SU-DHL-6 (cell line): ENCODE measurements at regions not wholly inside any gene's neighbourhood (a gene's known extent, or its start where the extent isn't known, plus 50 kb on each side); places are given as distances from the start of the nearest gene placed in this dataset.

Source experiments
- H2AFZ ChIP-seq: fragments of 200-600 bp; sonication (generic); 2 replicates; pipeline ENCODE4 v1.6.1; 2014; ENCODE audit warnings: low read depth, mild to moderate bottlenecking, moderate library complexity, mixed read lengths, antibody characterized with exemption, low read length; ENCODE audit not compliant: severe bottlenecking
- H3F3A ChIP-seq: fragments of 200-600 bp; shearing (Covaris generic); 2 replicates; pipeline ENCODE4 v1.6.0; 2016; ENCODE audit warnings: antibody characterized with exemption, mild to moderate bottlenecking; ENCODE audit not compliant: insufficient read depth
- H3K27ac ChIP-seq: fragments of 200-600 bp; sonication (generic); 2 replicates; pipeline ENCODE4 v1.5.1; 2016; ENCODE audit warnings: low read depth, mild to moderate bottlenecking, low read length, moderate library complexity, mixed read lengths
- H3K27me3 ChIP-seq: fragments of 200-600 bp; sonication (generic), shearing (Covaris generic); 2 replicates; pipeline ENCODE4 v1.6.0; 2014; ENCODE audit warnings: mild to moderate bottlenecking, low read length
- H3K36me3 ChIP-seq: fragments of 200-600 bp; sonication (generic); 2 replicates; pipeline ENCODE4 v1.6.1; 2014; ENCODE audit warnings: mild to moderate bottlenecking, low read length, mixed read lengths
- H3K4me2 ChIP-seq: fragments of 300-600, 200-600 bp; shearing (Covaris generic), sonication (generic); 2 replicates; pipeline ENCODE4 v1.6.0; 2014; ENCODE audit warnings: low read length, low read depth, mild to moderate bottlenecking; ENCODE audit not compliant: poor library complexity, severe bottlenecking
- H3K4me3 ChIP-seq: fragments of 200-600 bp; sonication (generic); 2 replicates; pipeline ENCODE4 v1.5.1; 2014; ENCODE audit warnings: antibody characterized with exemption, low read length, mild to moderate bottlenecking, mixed read lengths; ENCODE audit not compliant: insufficient read depth, poor library complexity, severe bottlenecking
- H3K79me2 ChIP-seq: fragments of 200-600 bp; sonication (generic); 2 replicates; pipeline ENCODE4 v1.6.1; 2014; ENCODE audit warnings: mild to moderate bottlenecking, low read length, moderate library complexity; ENCODE audit not compliant: insufficient read depth
- H3K9ac ChIP-seq: fragments of 200-600 bp; sonication (generic); 2 replicates; pipeline ENCODE4 v1.7.0; 2014; ENCODE audit warnings: mild to moderate bottlenecking, low read length
- H3K9me2 ChIP-seq: fragments of 200-600 bp; sonication (generic); replicated peaks from 2 replicates; pipeline ENCODE4 v1.6.1; 2014; ENCODE audit warnings: low read length; ENCODE audit not compliant: insufficient read depth
- H3K9me3 ChIP-seq: fragments of 200-600 bp; sonication (generic); 2 replicates; pipeline ENCODE4 v1.6.1; 2014; ENCODE audit warnings: low read length, mixed read lengths; ENCODE audit not compliant: insufficient read depth
- H4K20me1 ChIP-seq: fragments of 200-600 bp; sonication (generic); 2 replicates; pipeline ENCODE4 v1.6.1; 2014; ENCODE audit warnings: low read depth, mild to moderate bottlenecking, antibody characterized with exemption, low read length, moderate library complexity, mixed read lengths
- EZH2phosphoT487 ChIP-seq: fragments of 200-600 bp; sonication (generic), shearing (Covaris generic); conservative IDR thresholded peaks from 2 replicates; pipeline ENCODE4 v1.6.1; 2018; ENCODE audit warnings: mild to moderate bottlenecking, antibody characterized with exemption, low read length, moderate library complexity, mixed read lengths
- TF ChIP-seq, protein P1 (sequence below): fragments of 200-600 bp; sonication (generic); IDR thresholded peaks from one replicate; pipeline ENCODE4 v1.5.1; 2017; ENCODE audit warnings: antibody characterized with exemption, mild to moderate bottlenecking, low read length, moderate library complexity; ENCODE audit not compliant: insufficient read depth, poor library complexity, severe bottlenecking

GRCh38 chr12:85441741-85442140 is 161.7 kb downstream of the ALX1 start:
- Histone ChIP-seq H2AFZ (no peak overlapping the region), H3K4me3 (no peak overlapping the region), H3K9ac (no peak overlapping the region), H3K27me3 (no peaks in the 10 kb centered on the region), H3K9me3 (no peaks in the 10 kb centered on the region), H3K27ac (no peak overlapping the region), H4K20me1 (no peaks in the 10 kb centered on the region), H3K4me2 (no peak overlapping the region), H3K36me3 (no peaks in the 10 kb centered on the region), H3K9me2 (no peaks in the 10 kb centered on the region), H3K79me2 (no peaks in the 10 kb centered on the region), H3F3A (no peaks in the 10 kb centered on the region)
- TF ChIP-seq, protein P1, sequence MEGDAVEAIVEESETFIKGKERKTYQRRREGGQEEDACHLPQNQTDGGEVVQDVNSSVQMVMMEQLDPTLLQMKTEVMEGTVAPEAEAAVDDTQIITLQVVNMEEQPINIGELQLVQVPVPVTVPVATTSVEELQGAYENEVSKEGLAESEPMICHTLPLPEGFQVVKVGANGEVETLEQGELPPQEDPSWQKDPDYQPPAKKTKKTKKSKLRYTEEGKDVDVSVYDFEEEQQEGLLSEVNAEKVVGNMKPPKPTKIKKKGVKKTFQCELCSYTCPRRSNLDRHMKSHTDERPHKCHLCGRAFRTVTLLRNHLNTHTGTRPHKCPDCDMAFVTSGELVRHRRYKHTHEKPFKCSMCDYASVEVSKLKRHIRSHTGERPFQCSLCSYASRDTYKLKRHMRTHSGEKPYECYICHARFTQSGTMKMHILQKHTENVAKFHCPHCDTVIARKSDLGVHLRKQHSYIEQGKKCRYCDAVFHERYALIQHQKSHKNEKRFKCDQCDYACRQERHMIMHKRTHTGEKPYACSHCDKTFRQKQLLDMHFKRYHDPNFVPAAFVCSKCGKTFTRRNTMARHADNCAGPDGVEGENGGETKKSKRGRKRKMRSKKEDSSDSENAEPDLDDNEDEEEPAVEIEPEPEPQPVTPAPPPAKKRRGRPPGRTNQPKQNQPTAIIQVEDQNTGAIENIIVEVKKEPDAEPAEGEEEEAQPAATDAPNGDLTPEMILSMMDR, result no peak
- TF ChIP-seq EZH2phosphoT487, result no peak

- Histone ChIP-seq H3K4me2 (no peak overlapping the region), H3K9ac (no peak overlapping the region), H3K79me2 (no peaks in the 10 kb centered on the region), H3F3A (no peaks in the 10 kb centered on the region), H3K9me2 (no peaks in the 10 kb centered on the region), H3K9me3 (no peaks in the 10 kb centered on the region), H3K4me3 (no peak overlapping the region), H4K20me1 (no peaks in the 10 kb centered on the region), H3K36me3 (no peaks in the 10 kb centered on the region), H3K27me3 (no peaks in the 10 kb centered on the region), H2AFZ (no peak overlapping the region), H3K27ac (no peak overlapping the region)
- TF ChIP-seq, protein P1, result no peak
- no peak for TF ChIP-seq EZH2phosphoT487
These were observed 165.3 kb downstream of the ALX1 start for GRCh38 chr12:85445060-85445938.

DNA sequence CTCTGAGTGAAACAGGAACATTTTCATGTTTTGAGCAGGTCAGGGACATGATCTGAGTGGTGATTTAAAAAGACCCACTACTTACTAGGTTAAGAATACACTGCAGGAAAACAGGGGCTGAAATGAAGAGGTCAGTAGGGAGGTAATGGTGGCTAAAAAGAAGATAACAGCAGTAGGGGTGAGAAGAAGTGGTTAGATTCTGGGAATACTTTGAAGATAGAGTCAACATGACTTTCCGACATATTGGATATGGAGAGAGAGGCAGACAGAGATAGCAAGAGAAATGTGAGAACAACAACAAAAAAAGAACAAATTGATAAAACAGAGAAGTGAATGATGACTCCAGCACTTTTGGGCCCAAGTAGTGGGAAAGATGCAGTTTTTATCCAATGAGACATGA is 168.0 kb downstream of the ALX1 start:
- no peaks in the 10 kb centered on the region for H3F3A ChIP-seq
- no peak overlapping the region for H3K9ac ChIP-seq
- no peaks in the 10 kb centered on the region for H3K9me2 ChIP-seq
- no peaks in the 10 kb centered on the region for H3K79me2 ChIP-seq
- H4K20me1 ChIP-seq, result no peaks in the 10 kb centered on the region
- H3K27ac ChIP-seq, result no peak overlapping the region
- TF ChIP-seq, protein P1, result no peak
- no peak for TF ChIP-seq EZH2phosphoT487
- no peaks in the 10 kb centered on the region for H3K36me3 ChIP-seq
- no peak overlapping the region for H2AFZ ChIP-seq
- no peak overlapping the region for H3K4me3 ChIP-seq
- no peaks in the 10 kb centered on the region for H3K27me3 ChIP-seq
- H3K9me3 ChIP-seq, result no peaks in the 10 kb centered on the region
- no peak overlapping the region for H3K4me2 ChIP-seq
